ENCODE measurements at regions not wholly inside any gene's neighbourhood (a gene's known extent, or its start where the extent isn't known, plus 50 kb on each side); places are given as distances from the start of the nearest gene placed in this dataset.

DNA sequence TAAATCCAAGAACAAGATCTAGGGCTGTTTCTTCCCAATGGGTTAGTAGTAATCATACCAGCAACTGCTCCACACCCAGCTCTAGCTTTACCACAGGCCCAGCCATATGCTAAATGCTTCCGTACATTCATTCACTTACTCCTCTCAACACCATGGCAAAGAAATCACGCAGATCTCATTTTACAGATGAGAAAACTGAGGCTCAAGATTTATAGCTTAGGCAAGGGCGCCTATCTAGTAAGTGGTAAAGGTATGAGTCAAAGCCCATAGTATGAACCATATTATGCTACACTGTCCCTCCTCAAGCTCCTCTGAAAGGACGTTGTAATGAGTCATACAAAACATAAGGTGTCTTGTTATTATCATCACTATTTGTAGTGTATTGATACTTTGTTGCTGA lies 82.2 kb downstream of the NIBAN1 start:
- Histone ChIP-seq H3K27me3 (replicated peaks; ENCODE audit: insufficient read depth, low read depth, low read length, poor library complexity) (no peaks in the 10 kb centered on the region), H3K4me1 (ENCODE audit: insufficient read depth, low read length, poor library complexity, severe bottlenecking) (peaks cover 23% of the 10 kb centered on the region), H3K4me3 (ENCODE audit: low read depth, low read length, poor library complexity, severe bottlenecking) (no peak overlapping the region), H3K9me3 (ENCODE audit: low read depth, low read length, poor library complexity, severe bottlenecking) (no peaks in the 10 kb centered on the region), H3K36me3 (ENCODE audit: insufficient read depth, low read length, poor library complexity, severe bottlenecking) (peaks cover 16% of the 10 kb centered on the region), H3K27ac (ENCODE audit: low read depth, low read length, poor library complexity, severe bottlenecking) (no peak overlapping the region)
- ChIA-PET CTCF (no interaction called here), POLR2A (ENCODE audit: low non-redundant PET) (no interaction called here)
- intact Hi-C loops (cut with micrococcal nuclease; ENCODE audit: unreplicated experiment), result no loop called here
- DNase-seq (ENCODE audit: low spot score), result no peak
- TF ChIP-seq EZH2 (IDR thresholded peaks at IDR 0.05; ENCODE audit: borderline replicate concordance, low read depth, low read length, poor library complexity, severe bottlenecking), result no peak
- TF ChIP-seq, protein P1, sequence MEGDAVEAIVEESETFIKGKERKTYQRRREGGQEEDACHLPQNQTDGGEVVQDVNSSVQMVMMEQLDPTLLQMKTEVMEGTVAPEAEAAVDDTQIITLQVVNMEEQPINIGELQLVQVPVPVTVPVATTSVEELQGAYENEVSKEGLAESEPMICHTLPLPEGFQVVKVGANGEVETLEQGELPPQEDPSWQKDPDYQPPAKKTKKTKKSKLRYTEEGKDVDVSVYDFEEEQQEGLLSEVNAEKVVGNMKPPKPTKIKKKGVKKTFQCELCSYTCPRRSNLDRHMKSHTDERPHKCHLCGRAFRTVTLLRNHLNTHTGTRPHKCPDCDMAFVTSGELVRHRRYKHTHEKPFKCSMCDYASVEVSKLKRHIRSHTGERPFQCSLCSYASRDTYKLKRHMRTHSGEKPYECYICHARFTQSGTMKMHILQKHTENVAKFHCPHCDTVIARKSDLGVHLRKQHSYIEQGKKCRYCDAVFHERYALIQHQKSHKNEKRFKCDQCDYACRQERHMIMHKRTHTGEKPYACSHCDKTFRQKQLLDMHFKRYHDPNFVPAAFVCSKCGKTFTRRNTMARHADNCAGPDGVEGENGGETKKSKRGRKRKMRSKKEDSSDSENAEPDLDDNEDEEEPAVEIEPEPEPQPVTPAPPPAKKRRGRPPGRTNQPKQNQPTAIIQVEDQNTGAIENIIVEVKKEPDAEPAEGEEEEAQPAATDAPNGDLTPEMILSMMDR (conservative IDR thresholded peaks at IDR 0.05; ENCODE audit: low read depth, low read length), result no peak
- BruUV-seq (replicated peaks), result no TSS peak

- DNase-seq (ENCODE audit: low spot score), result no peak
- BruUV-seq (replicated peaks), result no TSS peak
- Histone ChIP-seq H3K36me3 (ENCODE audit: insufficient read depth, low read length, poor library complexity, severe bottlenecking) (peaks cover 11% of the 10 kb centered on the region), H3K4me3 (ENCODE audit: low read depth, low read length, poor library complexity, severe bottlenecking) (no peak overlapping the region), H3K9me3 (ENCODE audit: low read depth, low read length, poor library complexity, severe bottlenecking) (no peaks in the 10 kb centered on the region), H3K27me3 (replicated peaks; ENCODE audit: insufficient read depth, low read depth, low read length, poor library complexity) (no peaks in the 10 kb centered on the region), H3K27ac (ENCODE audit: low read depth, low read length, poor library complexity, severe bottlenecking) (no peak overlapping the region), H3K4me1 (ENCODE audit: insufficient read depth, low read length, poor library complexity, severe bottlenecking) (peaks cover 23% of the 10 kb centered on the region)
- intact Hi-C loops (cut with micrococcal nuclease; ENCODE audit: unreplicated experiment), result no loop called here
- TF ChIP-seq EZH2 (IDR thresholded peaks at IDR 0.05; ENCODE audit: borderline replicate concordance, low read depth, low read length, poor library complexity, severe bottlenecking), result no peak
- TF ChIP-seq, protein P1 (conservative IDR thresholded peaks at IDR 0.05; ENCODE audit: low read depth, low read length), result no peak
- ChIA-PET POLR2A (ENCODE audit: low non-redundant PET) (no interaction called here), CTCF (no interaction called here)
These were observed 82.9 kb downstream of the NIBAN1 start for GRCh38 chr1:184891440-184891839.

DNA sequence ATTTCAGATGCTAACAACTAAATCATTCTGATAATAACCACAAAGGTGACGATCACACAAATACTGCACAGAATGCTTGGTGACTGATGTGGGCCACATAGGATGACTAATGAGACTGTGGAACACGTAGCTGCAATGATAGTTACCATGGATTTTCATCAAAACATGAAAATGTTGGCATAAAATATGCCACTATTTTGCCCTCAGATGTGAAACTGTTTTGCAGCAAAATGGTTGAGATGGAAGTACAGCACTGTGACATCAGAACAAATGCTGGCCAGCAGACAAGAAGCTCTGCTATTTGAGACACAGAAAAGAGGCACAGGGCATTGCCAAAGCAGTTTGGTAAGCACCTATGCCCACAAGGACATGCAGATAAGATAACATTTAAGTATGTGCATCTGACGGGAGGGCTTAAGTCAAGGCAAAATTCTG lies 83.8 kb downstream of the NIBAN1 start:
- BruUV-seq (replicated peaks), result no TSS peak
- H3K27ac ChIP-seq (ENCODE audit: low read depth, low read length, poor library complexity, severe bottlenecking), result no peak overlapping the region

More for the DNA sequence above, 83.8 kb downstream of the NIBAN1 start:
- Histone ChIP-seq H3K9me3 (ENCODE audit: low read depth, low read length, poor library complexity, severe bottlenecking) (no peaks in the 10 kb centered on the region), H3K4me3 (ENCODE audit: low read depth, low read length, poor library complexity, severe bottlenecking) (no peak overlapping the region), H3K4me1 (ENCODE audit: insufficient read depth, low read length, poor library complexity, severe bottlenecking) (peaks cover 23% of the 10 kb centered on the region), H3K27me3 (replicated peaks; ENCODE audit: insufficient read depth, low read depth, low read length, poor library complexity) (no peaks in the 10 kb centered on the region), H3K36me3 (ENCODE audit: insufficient read depth, low read length, poor library complexity, severe bottlenecking) (peaks cover 4% of the 10 kb centered on the region)
- TF ChIP-seq, protein P1 (conservative IDR thresholded peaks at IDR 0.05; ENCODE audit: low read depth, low read length), result no peak
- CTCF ChIA-PET, result no interaction called here
- intact Hi-C loops (cut with micrococcal nuclease; ENCODE audit: unreplicated experiment), result no loop called here
- DNase-seq (ENCODE audit: low spot score), result no peak
- POLR2A ChIA-PET (ENCODE audit: low non-redundant PET), result no interaction called here
